Astrocyte of the cerebellum (primary cell): ENCODE measurements at regions not wholly inside any gene's neighbourhood (a gene's known extent, or its start where the extent isn't known, plus 50 kb on each side); places are given as distances from the start of the nearest gene placed in this dataset.

ENCODE experiments used
- DNase-seq: peaks from one replicate; pipeline ENCODE4 v3.0.0-alpha.2; 2011; ENCODE audit warnings: low read depth
- H3K4me3 ChIP-seq: 2 replicates; pipeline ENCODE4 v1.5.1; 2011; ENCODE audit warnings: mild to moderate bottlenecking, low read depth, low read length, moderate library complexity
- CTCF ChIP-seq: IDR thresholded peaks from 2 replicates; pipeline ENCODE4 v1.5.1; 2012; ENCODE audit warnings: low read length, low read depth, moderate library complexity, mild to moderate bottlenecking; ENCODE audit errors: missing control alignments
- in situ Hi-C: cut with HindIII; loops from 2 replicates; pipeline ENCODE4 v1.10.0; 2017; ENCODE audit warnings: low sequenced_read_pairs

- no peak for TF ChIP-seq CTCF
- in situ Hi-C loops: no loop called here
- DNase-seq: no peak
- no peak overlapping the region for H3K4me3 ChIP-seq
Observed at GRCh38 chr21:34022627-34023335, 50.6 kb upstream of the MRPS6 start.

GRCh38 chr21:34021726-34022125 is 51.7 kb upstream of the MRPS6 start:
- DNase-seq: no peak
- no peak for TF ChIP-seq CTCF
- in situ Hi-C loops: no loop called here
- no peak overlapping the region for H3K4me3 ChIP-seq

DNA sequence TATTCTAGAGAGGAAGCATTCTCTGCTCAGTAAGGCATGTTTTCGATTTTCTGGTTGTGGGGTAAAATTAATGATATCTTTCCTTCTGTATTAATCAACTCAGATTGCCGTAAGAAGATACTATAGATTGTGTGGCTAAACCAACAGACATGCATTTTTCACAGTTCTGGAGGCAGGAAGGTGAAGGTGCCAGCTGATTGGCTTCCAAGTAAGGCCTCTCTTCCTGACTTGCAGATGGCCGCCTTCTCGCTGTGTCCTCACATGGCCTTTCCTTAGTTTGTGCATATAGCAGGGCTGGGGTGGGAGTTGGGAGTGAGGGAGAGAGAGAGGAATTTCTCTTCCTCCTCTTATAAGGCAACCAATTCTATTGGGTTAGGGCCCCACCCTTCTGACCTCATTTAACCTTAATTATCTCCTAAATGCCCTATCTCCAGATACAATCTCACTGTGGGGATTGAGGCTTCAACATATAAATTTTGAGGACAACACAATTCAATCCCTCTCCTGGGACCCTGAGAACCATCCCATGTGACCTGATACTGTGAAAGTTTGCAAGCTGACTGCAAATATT is 52.3 kb upstream of the MRPS6 start:
- no peak for DNase-seq
- H3K4me3 ChIP-seq: no peak overlapping the region
- in situ Hi-C loops: no loop called here
- no peak for TF ChIP-seq CTCF

DNA sequence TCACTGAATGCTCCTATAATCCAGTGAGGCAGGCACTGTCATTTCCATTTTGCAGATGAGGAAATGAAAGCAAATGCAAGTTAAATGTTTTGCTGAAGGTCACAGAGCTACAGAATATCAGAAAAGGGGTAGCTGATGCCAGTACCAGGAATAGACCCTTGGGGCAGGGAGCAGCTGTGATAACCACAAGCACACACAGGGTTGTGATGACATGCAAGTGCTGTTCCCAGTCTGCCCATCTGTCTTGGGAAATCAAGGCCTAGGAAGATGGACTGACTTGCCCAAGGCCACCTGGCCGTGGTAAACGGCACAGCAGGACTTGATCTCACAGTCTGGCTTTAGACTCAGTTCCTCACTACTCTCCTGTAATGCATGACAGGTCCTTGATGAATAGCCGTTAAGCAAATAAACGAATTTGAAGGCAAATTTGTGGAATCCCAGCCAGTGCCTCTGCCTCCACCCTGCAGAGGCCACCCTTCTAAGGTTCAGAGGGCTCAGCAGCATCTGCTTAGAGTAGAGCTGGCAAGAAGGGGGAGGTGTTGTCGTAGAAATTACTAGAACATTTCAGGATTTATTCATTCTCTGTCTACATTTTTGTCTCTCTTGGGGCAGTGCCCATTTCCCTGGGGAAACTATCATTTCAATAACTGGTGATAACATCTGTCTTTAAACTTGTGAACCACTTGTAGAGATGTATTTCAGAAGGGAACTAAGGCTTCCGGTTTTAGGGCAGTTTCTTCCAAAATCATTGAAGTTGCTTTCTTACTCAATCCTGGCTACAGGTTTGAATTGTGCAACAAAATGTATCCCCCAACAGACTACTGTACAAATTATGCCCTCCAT is 53.2 kb upstream of the MRPS6 start:
- in situ Hi-C loops: no loop called here
- DNase-seq: no peak
- TF ChIP-seq CTCF: no peak
- H3K4me3 ChIP-seq: no peak overlapping the region

DNA sequence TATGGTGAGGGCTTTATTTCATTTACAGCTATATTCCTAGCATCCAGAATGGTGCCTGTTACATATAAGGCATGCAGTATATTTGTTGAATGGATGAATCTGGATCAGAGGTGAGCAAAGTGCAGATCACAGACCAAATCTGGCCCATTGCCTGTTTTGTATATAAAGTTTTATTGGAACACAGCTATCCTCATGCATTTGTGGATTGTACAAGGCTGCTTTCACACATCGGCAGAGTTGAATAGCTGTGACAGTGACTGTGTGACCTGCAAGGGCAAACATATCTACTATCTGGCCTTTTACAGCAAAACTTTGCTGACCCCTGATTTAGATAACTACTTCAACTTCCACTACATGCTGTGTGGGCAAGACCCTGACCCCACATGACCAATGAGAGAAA is 54.0 kb upstream of the MRPS6 start:
- no peak for DNase-seq
- in situ Hi-C loops: no loop called here
- no peak overlapping the region for H3K4me3 ChIP-seq
- TF ChIP-seq CTCF: no peak

DNA sequence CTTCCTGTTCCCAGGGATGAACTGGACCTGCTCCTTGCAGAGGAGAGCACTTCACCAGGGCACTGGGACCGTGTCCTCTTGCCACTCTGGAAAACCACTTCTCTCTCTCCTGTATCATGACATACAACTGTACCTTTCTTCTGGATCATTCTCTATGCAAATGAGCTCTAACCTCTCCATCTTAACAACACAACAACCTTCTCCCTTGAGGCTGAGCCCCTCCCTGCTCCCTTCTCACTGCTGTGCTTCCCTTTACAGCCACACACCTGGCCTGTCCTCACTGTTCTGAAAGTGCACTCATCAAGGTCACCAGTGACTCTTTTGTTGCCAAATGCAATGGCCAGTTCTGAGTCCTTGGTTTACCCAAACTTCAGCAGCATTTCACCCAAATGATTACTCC is 54.5 kb upstream of the MRPS6 start:
- no peak for DNase-seq
- in situ Hi-C loops: no loop called here
- no peak for TF ChIP-seq CTCF
- H3K4me3 ChIP-seq: no peak overlapping the region
